ENCODE measurements at regions not wholly inside any gene's neighbourhood (a gene's known extent, or its start where the extent isn't known, plus 50 kb on each side); places are given as distances from the start of the nearest gene placed in this dataset.
"Not testable (repeated sequence)": the region's sequence is repeated elsewhere in the genome, so short reads cannot be mapped to it uniquely, and the experiment has no call there.

DNA sequence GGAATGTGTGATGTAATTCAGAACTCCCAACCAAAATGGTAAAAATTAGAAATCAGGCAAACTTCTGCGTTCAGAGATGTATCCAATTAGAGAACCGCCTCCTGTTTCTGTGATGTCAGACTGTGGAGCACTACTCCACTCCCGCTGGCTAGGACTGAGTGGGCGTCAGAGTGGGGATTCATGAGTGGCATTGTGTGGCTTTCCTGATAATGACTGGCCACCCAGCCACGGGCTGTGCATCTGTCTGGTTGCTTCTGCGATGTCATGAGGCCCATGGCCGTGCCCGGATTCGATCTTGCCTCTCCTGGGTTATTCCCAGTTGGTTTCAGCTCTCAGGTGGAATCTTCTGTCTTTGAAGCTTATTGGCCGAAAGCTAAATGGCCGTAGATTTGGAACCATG lies 87.1 kb upstream of the KCNA1 start:
- no peak for DNase-seq (ENCODE audit: low spot score)

DNA sequence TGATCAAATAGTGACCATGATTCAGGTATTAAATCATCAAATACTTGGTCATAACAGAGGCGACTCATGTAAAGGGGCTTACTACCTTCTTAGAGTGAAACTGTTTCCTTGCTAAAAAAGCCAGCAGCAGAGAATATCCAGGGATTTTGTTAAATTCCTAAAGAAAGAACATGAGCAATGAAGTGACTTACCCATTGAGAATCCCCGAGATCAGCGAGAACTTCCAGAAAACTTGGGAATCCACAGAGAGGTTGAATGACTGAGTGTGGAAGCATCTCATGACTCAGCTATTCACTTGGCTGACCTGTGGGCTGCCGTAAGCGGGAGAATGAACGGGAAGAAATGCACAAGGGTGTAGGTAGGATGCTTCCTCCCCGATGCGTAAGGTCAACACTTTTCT lies 85.3 kb upstream of the KCNA1 start:
- DNase-seq (ENCODE audit: low spot score): no peak

DNA sequence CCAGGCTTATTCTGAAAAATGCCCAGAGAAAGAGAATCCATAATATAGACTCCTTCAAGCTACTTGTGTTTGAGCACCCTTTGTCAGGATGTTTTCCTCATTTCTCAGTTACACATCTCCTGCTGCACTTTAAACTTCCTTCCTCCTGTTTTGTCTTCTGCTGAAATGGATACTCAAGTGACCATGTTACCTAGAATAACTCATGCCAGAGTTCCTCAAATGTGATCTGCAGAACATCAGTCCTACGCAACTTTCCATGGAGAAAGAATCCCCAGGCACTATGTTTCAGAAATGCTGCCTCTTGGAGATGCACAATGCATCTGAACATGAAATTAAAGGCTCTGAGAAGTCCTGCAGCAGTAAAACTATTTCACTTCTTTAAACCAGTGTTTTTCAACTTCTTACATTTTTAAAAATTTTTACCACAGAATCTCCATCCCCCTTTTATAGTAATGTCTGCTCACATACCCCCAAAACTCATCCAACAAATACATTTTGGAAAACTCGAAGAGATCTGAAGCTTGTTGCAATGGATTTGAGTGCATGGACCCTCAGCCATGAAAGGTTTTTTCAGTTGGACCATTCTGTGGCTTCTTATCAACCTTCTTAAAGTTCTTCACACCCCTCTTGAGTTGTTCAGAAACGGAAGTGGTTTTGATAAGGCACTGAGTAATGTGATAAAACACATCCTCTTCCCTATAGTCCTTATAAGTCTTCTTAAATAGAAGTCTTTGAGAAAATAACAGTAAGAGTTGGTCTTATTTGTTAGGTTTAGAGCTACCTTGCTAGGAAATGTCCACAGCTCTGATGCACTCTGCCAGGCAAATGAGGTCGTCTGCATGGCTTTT lies 84.5 kb upstream of the KCNA1 start:
- DNase-seq (ENCODE audit: low spot score): peak; percentile 27

DNA sequence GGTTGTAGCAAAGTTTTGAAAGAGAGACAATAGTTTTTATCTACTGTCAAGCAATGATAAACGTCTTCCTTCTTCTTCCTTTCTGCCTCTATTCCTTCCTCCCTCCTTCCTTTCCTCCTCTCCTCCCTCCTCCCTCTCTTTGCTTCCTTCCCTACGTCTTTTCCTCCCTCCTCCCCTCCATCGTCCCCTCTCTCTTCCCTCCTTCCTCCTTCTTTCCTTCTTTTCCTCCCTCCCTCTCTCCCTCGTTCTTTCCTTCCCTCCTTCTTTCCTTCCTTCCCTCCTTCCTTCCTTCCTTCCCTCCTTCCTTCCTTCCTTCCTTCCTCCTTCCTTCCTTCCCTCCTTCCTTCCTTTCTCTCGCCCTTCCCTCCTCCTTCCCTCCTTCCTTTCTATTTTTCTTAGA lies 82.8 kb upstream of the KCNA1 start:
- DNase-seq (ENCODE audit: low spot score): no peak

DNA sequence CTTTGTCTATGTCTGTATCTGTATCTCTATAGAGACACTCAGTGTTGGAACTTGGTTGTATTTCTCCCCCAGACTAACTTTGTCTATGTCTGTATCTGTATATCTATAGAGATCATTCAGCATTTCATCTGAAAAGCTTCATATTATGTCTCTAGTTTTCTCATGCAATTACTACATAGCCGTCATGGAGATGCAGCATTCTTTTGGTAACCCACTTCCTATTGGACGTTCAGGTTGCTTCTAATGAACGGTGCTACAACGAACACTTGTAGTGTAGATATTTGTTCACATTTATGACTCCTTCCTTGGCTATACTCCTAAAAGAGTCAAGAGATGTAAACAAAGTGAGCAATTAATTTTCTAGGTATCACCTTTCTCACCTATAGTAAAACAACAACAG lies 81.5 kb upstream of the KCNA1 start:
- no peak for DNase-seq (ENCODE audit: low spot score)

DNA sequence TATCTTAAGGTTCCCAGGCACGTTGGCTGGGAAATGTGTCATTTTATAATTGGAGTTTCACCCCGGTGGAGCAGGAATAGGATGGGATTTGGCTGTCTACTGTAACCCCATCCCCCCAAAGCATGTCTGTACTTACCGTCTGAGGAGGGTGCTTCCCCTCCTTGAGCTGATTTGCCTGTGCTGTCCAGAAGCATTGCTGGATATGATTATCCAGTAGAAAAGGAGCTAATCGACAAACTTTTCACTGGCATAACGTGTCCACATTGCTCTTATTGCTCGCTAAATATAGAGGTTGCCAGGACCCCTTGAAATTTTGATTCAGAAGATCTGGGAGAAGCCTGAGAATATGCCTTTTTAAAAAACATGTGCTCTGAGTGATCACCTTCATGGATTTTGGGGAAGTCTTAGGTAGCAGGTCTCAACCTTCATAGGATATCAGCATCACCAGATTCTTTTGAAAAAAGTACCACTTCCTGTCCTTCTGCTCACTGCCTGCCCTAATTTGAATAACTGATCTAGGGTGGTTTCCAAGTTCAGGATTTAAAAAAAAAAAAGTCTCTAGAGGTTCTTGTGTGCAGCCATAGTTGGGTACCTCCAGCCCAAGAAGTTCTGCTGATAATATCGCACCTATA lies 80.4 kb upstream of the KCNA1 start:
- peak; percentile 39 for DNase-seq (ENCODE audit: low spot score)

DNA sequence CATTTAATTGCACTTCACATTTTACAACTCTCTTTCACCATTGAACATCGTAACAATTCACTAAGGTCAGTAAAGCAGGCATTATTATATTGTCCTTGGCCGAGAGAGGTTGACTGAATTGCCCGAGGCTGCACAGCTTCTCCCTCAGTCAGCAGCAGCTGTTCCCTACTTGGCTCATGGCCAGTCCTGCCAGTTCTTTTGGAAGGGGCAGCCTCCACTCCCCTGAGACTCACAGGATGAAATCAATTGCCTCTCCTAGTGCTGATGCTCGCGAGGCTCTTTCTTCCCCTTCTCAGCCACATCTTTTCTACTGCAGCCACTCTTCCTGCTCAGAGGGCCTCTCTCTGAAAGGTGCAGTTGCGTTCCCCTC lies 79.9 kb upstream of the KCNA1 start:
- no peak for DNase-seq (ENCODE audit: low spot score)

DNA sequence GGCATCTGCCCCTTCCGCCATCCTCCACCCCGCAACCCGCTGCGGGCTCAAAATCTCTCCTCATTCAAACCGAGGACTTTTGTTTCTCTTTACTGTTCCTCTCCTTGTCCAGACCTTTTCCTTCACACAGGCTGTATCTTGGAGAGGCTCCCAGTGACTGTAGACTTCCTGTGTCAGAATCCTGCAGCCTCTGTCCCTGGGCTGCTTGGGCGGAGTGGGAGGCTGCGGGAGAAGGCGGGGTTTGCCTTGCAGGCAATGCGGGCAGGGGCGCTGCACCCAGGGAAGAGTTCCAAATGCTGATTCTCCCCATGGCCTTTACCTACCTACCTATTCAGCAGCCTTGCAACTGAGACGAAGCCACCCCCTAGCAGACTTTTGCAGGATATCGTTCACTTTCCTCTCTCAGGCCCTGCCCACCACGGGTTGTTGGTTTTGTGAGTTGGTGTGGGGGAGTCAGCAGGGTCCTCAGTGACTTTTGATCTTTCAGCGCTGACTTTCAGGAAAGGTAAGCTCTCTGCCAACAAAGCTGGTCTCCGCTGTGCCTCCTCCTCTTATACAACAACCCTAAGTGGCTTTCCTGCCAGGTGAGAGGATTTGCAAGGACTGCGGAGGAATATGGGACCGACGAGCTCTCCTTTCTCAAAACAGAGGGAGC lies 79.0 kb upstream of the KCNA1 start:
- no peak for DNase-seq (ENCODE audit: low spot score)

DNA sequence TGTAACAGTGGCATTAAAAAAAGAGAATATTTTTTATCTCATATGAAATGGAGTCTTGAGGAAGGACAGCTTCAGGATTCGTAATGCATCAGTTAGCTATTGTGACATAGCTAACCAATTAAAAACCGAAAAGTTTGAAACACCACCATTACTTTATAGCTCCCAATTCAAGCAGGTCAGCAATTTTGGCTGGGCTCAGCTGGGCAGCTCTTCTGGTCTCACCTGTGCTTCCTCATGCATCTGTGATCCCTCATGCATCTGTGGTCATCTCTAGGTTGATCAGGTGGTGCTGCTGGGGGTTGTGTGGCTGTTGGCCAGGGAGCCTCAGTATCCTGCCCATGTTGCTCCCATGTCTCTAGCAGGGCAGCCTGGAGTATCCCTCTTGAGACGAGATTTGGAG lies 76.7 kb upstream of the KCNA1 start:
- no peak for DNase-seq (ENCODE audit: low spot score)

DNA sequence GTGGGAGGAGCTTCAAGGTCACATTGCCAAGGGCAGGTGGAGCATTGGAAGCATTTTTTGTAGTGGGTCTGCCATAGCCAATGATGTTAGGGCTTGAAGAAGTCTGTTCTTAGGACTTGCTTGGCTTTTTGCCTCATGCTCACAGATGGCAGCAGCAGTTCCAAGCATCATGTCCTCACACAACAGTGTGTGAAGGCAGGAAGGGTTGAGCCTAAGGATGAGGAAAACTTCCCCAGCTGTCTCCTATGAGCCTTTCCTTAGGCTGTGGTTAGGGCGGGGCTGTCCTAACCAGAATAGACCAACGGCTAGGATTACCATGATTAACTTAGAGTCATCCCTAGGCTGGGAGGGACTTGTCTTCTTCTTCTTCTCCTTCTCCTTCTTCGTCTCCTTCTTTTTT lies 76.2 kb upstream of the KCNA1 start:
- DNase-seq (ENCODE audit: low spot score): no peak

DNA sequence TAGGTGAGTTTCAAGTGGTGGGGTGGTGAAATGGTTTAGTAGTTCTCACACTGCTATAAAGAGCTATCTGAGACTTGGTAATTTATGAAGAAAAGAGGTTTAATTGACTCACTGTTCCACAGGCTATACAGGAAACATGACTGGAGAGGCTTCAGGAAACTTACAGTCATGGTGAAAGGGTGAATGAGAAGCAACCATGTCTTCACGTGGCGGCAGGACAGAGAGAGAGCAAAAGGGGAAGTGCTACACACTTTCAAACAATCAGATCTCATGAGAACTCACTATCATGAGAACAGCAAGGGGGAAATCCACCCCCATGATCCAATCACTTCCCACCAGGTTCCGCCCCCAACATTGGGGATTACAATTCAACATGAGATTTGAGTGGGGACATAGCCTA lies 67.3 kb upstream of the KCNA1 start:
- DNase-seq (ENCODE audit: low spot score): not testable (repeated sequence)

DNA sequence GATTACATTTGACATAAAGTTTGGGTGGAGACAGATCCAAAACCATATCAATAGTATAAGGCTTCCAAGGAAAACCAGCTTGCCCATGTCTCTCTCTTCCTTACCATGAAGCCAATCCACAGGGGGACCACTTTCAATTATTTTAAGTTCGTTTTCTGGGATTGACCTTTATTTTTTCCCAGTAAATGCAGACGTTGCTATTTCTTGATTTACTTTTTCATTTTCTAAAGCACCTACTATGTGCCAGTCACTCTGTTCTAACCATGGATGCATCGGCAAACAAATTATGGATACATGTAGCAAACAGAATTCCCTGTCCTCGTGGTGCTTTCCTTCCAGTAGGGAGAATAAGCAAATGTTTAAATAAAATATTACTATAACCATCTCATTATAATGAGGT lies 65.8 kb upstream of the KCNA1 start:
- DNase-seq (ENCODE audit: low spot score): no peak

DNA sequence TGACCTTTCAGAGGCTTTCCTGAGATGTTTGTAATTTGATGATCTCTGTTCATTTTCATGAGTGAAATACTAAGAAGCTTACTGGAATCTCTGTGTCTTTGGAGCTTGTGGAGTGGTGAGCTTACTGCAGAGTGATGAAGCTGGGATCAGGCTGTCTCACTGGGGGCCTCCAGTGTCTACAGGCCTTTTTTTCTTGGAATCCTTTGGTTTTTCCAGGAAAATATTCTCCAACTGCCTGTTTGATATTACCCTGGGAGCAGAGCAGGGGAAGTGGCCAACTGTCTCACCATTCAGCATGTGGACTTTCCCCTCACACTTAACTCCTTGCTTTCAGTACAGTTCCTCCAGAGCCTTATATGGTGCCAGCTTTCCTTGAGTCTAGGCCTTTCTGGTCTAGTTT lies 62.0 kb upstream of the KCNA1 start:
- no peak for DNase-seq (ENCODE audit: low spot score)

DNA sequence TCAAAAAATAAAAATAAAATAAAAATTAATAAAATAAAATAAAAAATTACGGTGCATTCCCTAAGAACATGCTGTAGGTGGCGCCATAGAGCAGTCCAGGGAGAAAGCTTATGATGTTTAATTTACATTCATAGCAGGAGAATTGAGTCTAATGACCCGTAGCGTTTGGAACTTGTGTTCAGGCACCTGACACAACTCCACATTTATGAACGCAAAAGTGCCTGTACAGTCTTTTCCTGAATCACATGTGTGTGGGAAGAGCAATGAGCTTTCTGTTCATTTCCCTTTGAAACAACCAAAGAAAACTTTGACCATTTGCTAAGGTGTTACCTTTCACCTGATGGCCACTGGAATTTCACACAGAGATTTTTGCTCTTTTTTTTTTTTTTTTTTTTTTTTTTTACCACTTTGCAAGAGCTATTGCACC lies 60.6 kb upstream of the KCNA1 start:
- DNase-seq (ENCODE audit: low spot score): no peak

DNA sequence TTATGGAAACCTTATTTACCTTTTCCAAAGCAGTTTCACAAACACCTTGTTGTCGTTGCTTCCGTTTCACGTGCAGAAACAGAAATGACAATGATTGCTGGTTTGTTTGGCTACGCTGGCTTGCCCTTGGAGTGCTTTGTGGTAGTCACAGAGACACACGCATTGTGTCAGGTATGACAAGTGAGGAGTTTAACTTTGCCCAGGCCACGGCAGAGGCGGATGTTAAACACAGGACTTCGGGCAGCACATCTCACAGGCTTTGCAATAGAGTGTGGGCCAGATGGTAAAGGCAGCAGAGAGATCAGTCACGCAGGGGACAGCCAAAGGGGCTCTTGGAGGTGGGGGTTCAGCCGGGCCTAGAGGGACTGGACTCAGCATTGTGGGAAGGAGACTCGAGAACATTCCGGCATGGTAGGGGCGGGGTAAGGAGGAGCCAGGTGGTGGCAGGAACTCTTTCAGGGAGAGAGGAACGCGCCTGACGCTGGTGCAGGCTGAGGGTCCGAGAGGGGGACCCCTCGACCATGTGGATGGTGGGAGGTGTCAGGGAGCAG lies 59.8 kb upstream of the KCNA1 start:
- no peak for DNase-seq (ENCODE audit: low spot score)

DNA sequence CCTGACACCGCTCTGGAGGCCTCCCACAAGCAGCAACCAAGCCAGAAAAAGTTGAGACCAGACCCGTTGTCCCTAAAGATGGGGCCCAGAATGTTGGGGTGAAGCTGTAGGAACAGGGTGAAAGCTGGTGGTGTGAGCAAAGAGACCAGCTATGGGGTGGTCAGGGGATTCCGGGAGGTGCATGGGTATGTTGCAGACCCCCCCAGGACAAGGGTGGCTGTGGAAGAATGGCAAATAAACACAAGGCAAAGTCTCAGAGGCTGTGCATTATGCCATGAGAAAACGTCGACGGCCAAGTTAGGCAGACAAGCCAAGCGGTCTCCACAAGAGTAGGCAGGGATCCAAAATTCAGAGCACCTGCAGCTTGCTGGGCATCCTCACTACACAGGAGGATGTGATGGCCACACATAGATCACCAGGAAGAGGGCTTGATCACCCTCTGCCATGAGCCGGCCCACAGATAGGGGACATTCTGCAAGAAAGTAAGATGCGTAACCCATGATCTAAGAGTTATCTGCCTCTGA lies 58.8 kb upstream of the KCNA1 start:
- no peak for DNase-seq (ENCODE audit: low spot score)

DNA sequence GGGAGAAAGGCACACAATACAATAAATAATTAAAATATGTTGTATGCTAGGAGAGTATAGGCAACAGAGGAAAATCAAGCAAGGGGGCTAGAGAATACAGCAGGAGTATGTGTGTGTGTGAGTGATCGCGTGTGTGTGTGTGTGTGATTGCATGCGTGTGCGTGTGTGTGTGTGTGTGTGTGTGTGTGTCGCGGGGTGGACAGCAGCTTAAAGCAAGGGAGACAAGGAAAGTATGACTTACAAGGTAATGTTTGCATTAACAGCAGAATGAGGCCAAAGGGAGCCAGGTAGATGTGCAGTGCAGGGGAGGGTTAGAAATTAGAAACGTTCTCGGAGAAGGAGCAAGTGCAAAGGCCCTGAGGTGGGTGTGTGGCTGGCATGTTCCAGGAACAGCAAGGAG lies 57.4 kb upstream of the KCNA1 start:
- no peak for DNase-seq (ENCODE audit: low spot score)

DNA sequence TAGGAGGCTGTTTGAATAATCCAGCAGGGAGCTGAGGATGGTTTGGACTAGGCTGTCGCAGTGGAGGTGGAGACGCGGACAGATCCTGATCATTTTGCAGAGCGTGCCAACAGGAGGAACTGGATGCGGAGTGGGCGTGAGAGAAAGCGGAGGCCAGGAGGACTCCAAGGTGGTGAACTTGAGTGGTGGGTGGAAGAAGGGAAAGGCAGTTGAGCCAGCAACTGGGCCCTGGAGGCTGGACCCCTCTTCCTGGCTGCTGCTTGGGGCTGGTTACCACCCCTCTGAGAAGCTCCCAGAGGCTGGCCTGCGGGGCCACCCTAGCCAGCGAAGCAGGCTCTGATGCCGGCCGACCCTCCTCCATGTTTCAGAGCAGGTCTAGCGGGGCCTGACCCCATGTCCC lies 56.8 kb upstream of the KCNA1 start:
- no peak for DNase-seq (ENCODE audit: low spot score)

DNA sequence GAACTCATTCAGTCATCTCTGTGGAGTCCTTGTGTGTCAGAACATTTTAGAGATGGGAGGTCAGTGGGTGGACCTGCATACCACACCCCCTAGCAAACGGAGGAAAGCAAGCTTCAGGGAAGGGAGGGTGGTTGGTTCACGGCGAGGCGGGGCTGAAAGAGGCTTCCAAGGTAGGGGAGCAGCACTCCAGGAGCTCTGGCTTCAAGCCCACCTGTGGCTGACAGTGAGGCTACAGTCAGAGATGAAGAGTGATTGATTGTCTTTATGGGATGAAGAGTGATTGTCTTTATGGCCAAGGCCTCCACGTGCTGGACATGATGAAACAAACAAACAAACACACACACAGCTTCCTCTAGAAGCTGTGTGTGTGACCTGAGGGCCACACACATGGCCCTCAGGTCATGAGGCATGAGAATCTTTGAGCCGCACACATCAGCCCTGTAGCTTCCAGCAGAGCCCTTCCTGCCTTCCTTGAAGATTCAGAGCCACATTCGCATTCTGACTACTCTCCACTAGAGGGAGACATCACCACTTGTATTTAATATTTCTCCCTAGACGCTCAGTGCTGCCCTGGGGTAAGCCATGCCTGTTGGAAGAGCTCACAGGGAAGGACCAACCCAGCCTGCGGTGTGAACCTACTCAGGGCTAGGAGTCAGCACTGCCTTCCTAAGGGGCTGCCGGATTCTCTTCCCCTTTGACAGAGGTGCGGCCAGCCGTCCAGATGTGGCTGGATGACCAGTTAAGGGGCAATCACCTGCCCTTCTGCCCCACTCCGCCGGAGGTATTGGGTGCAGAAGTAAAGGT lies 54.4 kb upstream of the KCNA1 start:
- peak; percentile 60 for DNase-seq (ENCODE audit: low spot score)

DNA sequence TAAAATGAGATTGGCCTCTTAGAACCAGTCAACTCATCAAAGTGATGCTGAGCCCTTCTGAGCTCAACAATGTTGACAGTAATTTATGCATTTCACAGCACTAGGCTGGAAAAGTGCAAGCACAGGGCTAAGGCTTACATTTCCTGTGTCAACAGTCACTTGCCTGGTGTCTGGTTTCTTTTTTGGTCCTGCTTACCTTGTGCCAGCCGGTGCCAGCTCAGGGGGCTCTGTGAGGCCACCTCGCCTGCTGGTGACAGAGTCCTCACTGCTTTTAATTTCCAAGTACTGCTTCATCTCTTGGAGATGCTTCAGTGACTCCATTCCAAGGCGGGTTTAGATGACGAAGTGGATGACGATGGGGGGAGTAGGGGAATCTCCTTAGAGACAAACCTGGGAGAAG lies 53.1 kb upstream of the KCNA1 start:
- no peak for DNase-seq (ENCODE audit: low spot score)

DNA sequence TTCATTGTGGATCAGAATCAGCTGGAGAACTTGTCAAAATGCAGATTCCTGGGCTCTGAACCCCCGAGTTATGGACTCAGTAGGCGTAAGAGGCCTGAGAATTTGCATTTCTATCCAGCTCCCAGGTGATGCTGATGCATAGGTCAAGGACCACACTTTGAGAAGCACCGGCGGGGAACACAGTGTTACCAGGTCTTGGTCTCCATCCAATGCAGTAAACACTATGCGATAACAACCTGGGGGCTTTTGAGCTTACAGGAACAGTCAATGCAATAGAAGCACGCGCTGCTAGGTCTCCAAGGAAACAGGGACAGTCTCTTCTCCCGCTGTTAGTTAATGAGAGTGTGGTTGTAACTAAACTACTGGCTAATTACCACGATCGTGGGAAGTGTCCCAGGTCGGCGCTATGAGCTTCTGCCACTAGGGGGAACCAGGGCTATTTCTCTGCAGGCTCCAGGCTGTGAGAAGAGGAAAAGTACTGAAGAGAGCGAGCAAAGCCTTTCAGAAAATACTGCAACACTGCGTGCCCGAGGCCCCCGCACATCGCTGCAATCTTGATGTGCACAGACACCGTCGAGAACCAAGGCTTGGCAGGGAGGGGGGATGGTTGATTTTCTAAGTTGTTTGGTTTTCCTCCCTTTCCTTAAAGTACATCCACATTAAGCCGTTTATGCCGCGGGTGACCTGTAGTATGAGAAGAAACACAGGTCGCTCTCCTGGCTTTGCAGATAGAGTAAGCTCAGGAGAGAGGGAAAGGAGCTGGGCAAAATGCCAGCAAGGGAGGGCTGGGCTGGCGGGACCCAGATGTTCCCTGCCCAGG lies 52.0 kb upstream of the KCNA1 start:
- DNase-seq (ENCODE audit: low spot score): peak; percentile 65

Measured in CD4-positive, alpha-beta T cell treated with Interleukin-6 at 100 ng/mL for 8 hours (primary cell).